IMR-90 (cell line): ENCODE measurements at regions not wholly inside any gene's neighbourhood (a gene's known extent, or its start where the extent isn't known, plus 50 kb on each side); places are given as distances from the start of the nearest gene placed in this dataset.

ENCODE experiments used
- ATAC-seq: fragments of 200-7000 bp; cut with Tn5 transposase; 2 replicates; pipeline ENCODE4 v1.9.1; 2020; ENCODE audit warnings: low read depth, mild to moderate bottlenecking, moderate library complexity
- BruUV-seq: library from RNA; stranded (reverse); fragments of 400-500 nt; replicated peaks from 2 replicates; lab custom pipeline; 2021; lab: Mats Ljungman, UMichigan
- CTCF ChIA-PET: fragments of 300-600 bp; formaldehyde crosslinking; extraction: SDS; loops from one replicate; lab custom pipeline; 2021; ENCODE audit warnings: antibody characterized with exemption; lab: Yijun Ruan, JAX
- POLR2A ChIA-PET: fragments of 300-600 bp; sonication (Branson Sonifier 250); formaldehyde crosslinking; loops from one replicate; lab custom pipeline; 2022; ENCODE audit warnings: antibody characterized with exemption; ENCODE audit not compliant: unreplicated experiment; lab: Charles Lee
- DNase-seq: peaks from one replicate; pipeline ENCODE4 v3.0.0; 2013
- H2AFZ ChIP-seq: replicated peaks from 2 replicates; pipeline ENCODE3; 2013; ENCODE audit warnings: low read length, mild to moderate bottlenecking; ENCODE audit not compliant: poor library complexity
- H2AK5ac ChIP-seq: 2 replicates; pipeline ENCODE4 v1.6.1; 2013; ENCODE audit warnings: low read depth, low read length, inconsistent platforms
- H2AK9ac ChIP-seq: replicated peaks from 2 replicates; pipeline ENCODE3; 2013; ENCODE audit warnings: mild to moderate bottlenecking, low read depth, low read length, moderate library complexity; ENCODE audit not compliant: poor library complexity
- H2BK120ac ChIP-seq: 2 replicates; pipeline ENCODE4 v1.6.1; 2013; ENCODE audit warnings: low read depth, low read length, inconsistent platforms
- H2BK15ac ChIP-seq: 3 replicates; pipeline ENCODE4 v1.6.1; 2013; ENCODE audit warnings: low read depth, low read length, inconsistent platforms
- H2BK20ac ChIP-seq: 2 replicates; pipeline ENCODE4 v1.6.1; 2013; ENCODE audit warnings: low read depth, mild to moderate bottlenecking, inconsistent platforms, low read length, moderate library complexity
- H2BK5ac ChIP-seq: 2 replicates; pipeline ENCODE4 v1.6.1; 2013; ENCODE audit warnings: mild to moderate bottlenecking, low read depth, low read length, inconsistent platforms; ENCODE audit not compliant: poor library complexity, severe bottlenecking
- H3K14ac ChIP-seq: replicated peaks from 2 replicates; pipeline ENCODE4 v1.6.1; 2013; ENCODE audit warnings: low read depth, low read length, inconsistent platforms
- H3K18ac ChIP-seq: 2 replicates; pipeline ENCODE4 v1.6.1; 2013; ENCODE audit warnings: low read depth, low read length, control low read depth
- H3K23ac ChIP-seq: 2 replicates; pipeline ENCODE4 v1.6.1; 2013; ENCODE audit warnings: low read depth, low read length, inconsistent platforms
- H3K27ac ChIP-seq: 2 replicates; pipeline ENCODE4 v1.5.1; 2013; ENCODE audit warnings: mild to moderate bottlenecking, control low read depth, low read length; ENCODE audit not compliant: insufficient read depth
- H3K27me3 ChIP-seq: 2 replicates; pipeline ENCODE4 v1.6.1; 2013; ENCODE audit warnings: low read length; ENCODE audit not compliant: control insufficient read depth, insufficient read depth
- H3K36me3 ChIP-seq: 2 replicates; pipeline ENCODE4 v1.6.1; 2013; ENCODE audit warnings: low read length, mixed read lengths; ENCODE audit not compliant: control insufficient read depth, insufficient read depth
- H3K4ac ChIP-seq: 2 replicates; pipeline ENCODE4 v1.6.1; 2013; ENCODE audit warnings: low read depth, low read length, inconsistent platforms
- H3K4me1 ChIP-seq: 2 replicates; pipeline ENCODE4 v1.6.1; 2013; ENCODE audit warnings: low read length, mixed read lengths; ENCODE audit not compliant: control insufficient read depth, insufficient read depth
- H3K4me2 ChIP-seq: 2 replicates; pipeline ENCODE4 v1.6.1; 2013; ENCODE audit warnings: low read depth, mild to moderate bottlenecking, control low read depth, low read length, moderate library complexity
- H3K4me3 ChIP-seq: 2 replicates; pipeline ENCODE4 v1.5.1; 2013; ENCODE audit warnings: low read depth, mild to moderate bottlenecking, control low read depth, low read length, moderate library complexity; ENCODE audit not compliant: insufficient read depth
- H3K56ac ChIP-seq: 2 replicates; pipeline ENCODE4 v1.6.1; 2013; ENCODE audit warnings: low read length, inconsistent platforms; ENCODE audit not compliant: insufficient read depth; ENCODE audit errors: extremely low read depth
- H3K79me1 ChIP-seq, 2 experiments: 2 replicates each; pipeline ENCODE4 v1.6.1; 2013; ENCODE audit warnings: low read length in 2 of 2, inconsistent platforms in 1 of 2, low read depth in 1 of 2
- H3K9ac ChIP-seq: 2 replicates; pipeline ENCODE4 v1.6.1; 2013; ENCODE audit warnings: low read depth, low read length, control low read depth
- H3K9me1 ChIP-seq: 2 replicates; pipeline ENCODE4 v1.6.1; 2013; ENCODE audit warnings: low read length, inconsistent platforms; ENCODE audit not compliant: insufficient read depth
- H3K9me3 ChIP-seq: 2 replicates; pipeline ENCODE4 v1.6.1; 2013; ENCODE audit warnings: low read length; ENCODE audit not compliant: control insufficient read depth, insufficient read depth
- H4K20me1 ChIP-seq: 2 replicates; pipeline ENCODE4 v1.6.1; 2013; ENCODE audit warnings: low read length, inconsistent platforms; ENCODE audit not compliant: insufficient read depth
- H4K5ac ChIP-seq: 2 replicates; pipeline ENCODE4 v1.6.1; 2013; ENCODE audit warnings: mild to moderate bottlenecking, low read depth, low read length, control low read depth
- H4K8ac ChIP-seq, 2 experiments: 2 replicates each; pipeline ENCODE4 v1.6.1; 2013; ENCODE audit warnings: low read depth in 2 of 2, low read length in 2 of 2, control low read depth in 1 of 2, inconsistent platforms in 1 of 2
- H4K91ac ChIP-seq: 2 replicates; pipeline ENCODE4 v1.6.1; 2013; ENCODE audit warnings: low read depth, low read length, inconsistent platforms; ENCODE audit not compliant: insufficient read depth
- CEBPB ChIP-seq: IDR thresholded peaks from 2 replicates; pipeline ENCODE4 v1.6.1; 2012; ENCODE audit warnings: low read depth, low read length, improper control_type of control experiment
- USF2 ChIP-seq: fragments of 150-350 bp; IDR thresholded peaks from 2 replicates; pipeline ENCODE4 v1.6.1; 2017; ENCODE audit warnings: mild to moderate bottlenecking, antibody characterized with exemption, low read length, low read depth
- WGBS, 2 experiments: methylation state at CpG; one replicate each; pipeline versions ENCODE4 v1.1.5 to v1.1.7; 2013; ENCODE audit warnings: missing lambda C conversion rate in 2 of 2; ENCODE audit not compliant: insufficient read length in 1 of 2; ENCODE audit errors: extremely low coverage in 2 of 2; 5-methylcytosine and 5-hydroxymethylcytosine counted together
- dilution Hi-C: fragments of 300-500 bp; cut with HindIII; formaldehyde crosslinking; loops from one replicate; pipeline ENCODE4 v1.14.3; 2018; ENCODE audit warnings: low sequenced_read_pairs; ENCODE audit not compliant: unreplicated experiment
- in situ Hi-C: fragments of 300-500 bp; cut with MboI; formaldehyde crosslinking; loops from 3 replicates; pipeline ENCODE4 v1.14.3; 2019; ENCODE audit warnings: low sequenced_read_pairs, inconsistent platforms, mixed read lengths
- intact Hi-C: fragments of 100-400 bp; cut with micrococcal nuclease; formaldehyde crosslinking; loops from 2 replicates; pipeline ENCODE4 v1.10.0; 2022

DNA sequence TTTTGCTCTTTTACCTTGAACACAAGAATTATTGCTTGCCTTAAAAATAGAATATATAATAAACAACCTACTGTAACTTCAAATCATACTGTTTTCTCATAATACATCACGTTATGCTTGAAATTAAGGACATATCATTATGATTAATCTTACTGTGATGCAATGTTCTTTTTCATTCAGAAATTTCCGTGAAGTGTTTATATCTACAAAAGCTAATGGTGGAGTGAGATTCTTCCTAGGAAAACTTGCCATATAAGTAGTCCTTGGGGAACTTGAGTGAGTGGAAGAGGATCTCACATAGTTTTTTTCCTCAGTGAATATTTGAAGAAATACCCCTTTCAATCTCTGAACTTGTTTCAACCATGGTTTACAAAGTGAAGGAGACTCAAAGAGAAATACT, 498.7 kb upstream of the CBLB start:
- no peaks in the 10 kb centered on the region; the same call in 1 of the 2 replicates for H3K9me1 ChIP-seq
- H3K18ac ChIP-seq: no peak overlapping the region
- ChIA-PET CTCF (no interaction called here), POLR2A (no interaction called here)
- no peaks in the 10 kb centered on the region for H3K9me3 ChIP-seq
- no peaks in the 10 kb centered on the region for H3K79me1 ChIP-seq
- H3K14ac ChIP-seq: no peak overlapping the region
- H3K56ac ChIP-seq: no peak overlapping the region
- no peak overlapping the region for H4K91ac ChIP-seq
- H4K5ac ChIP-seq: no peak overlapping the region
- no peak overlapping the region for H2BK15ac ChIP-seq
- H3K27ac ChIP-seq: no peak overlapping the region
- dilution Hi-C loops: no loop called here
- in situ Hi-C loops: no loop called here
- H3K23ac ChIP-seq: no peak overlapping the region
- H3K4me1 ChIP-seq: 0 out of 2 replicates have a peak, but pooled peaks cover 2% of the 10 kb centered on the region
- no peak overlapping the region for H2BK20ac ChIP-seq
- ATAC-seq: no peak
- no TSS peak for BruUV-seq
- TF ChIP-seq CEBPB (peak; percentile 34; the same call in 1 of the 2 replicates), USF2 (no peak)
- H4K20me1 ChIP-seq: no peaks in the 10 kb centered on the region
- no peak overlapping the region for H3K9ac ChIP-seq
- no peak overlapping the region for H4K8ac ChIP-seq
- H2BK5ac ChIP-seq: no peak overlapping the region
- no peak overlapping the region for H2AFZ ChIP-seq
- H3K4ac ChIP-seq: no peak overlapping the region
- H3K4me2 ChIP-seq: no peak overlapping the region
- no peaks in the 10 kb centered on the region for H3K36me3 ChIP-seq
- no peak overlapping the region for H3K4me3 ChIP-seq
- no peak overlapping the region for H2AK9ac ChIP-seq
- intact Hi-C loops: no loop called here
- no peaks in the 10 kb centered on the region for H3K27me3 ChIP-seq
- no peak overlapping the region for H2AK5ac ChIP-seq
- peak; percentile 27 for DNase-seq
- no peak overlapping the region for H2BK120ac ChIP-seq
- no CpG with 5 or more reads among the region's 2 CpGs for WGBS, 2 experiments
